Endothelial cell of umbilical vein (primary cell): ENCODE measurements at regions not wholly inside any gene's neighbourhood (a gene's known extent, or its start where the extent isn't known, plus 50 kb on each side); places are given as distances from the start of the nearest gene placed in this dataset.

Source experiments
- BruUV-seq: library from RNA; stranded (reverse); fragments of 400-500 nt; replicated peaks from 2 replicates; lab custom pipeline; 2021; lab: Mats Ljungman, UMichigan
- CTCF ChIA-PET: fragments of 300-600, 350-600 bp; sonication (Branson Sonifier 250); formaldehyde crosslinking; loops from one replicate; lab custom pipeline; 2021; ENCODE audit warnings: antibody characterized with exemption, inconsistent platforms; lab: Charles Lee
- POLR2A ChIA-PET: fragments of 300-600, 350-600 bp; sonication (Branson Sonifier 250); formaldehyde crosslinking; loops from one replicate; lab custom pipeline; 2021; ENCODE audit warnings: antibody characterized with exemption, inconsistent platforms; lab: Charles Lee
- DNase-seq: peaks from one replicate; pipeline ENCODE4 v3.0.0-alpha.2; 2011; ENCODE audit warnings: low read depth, low spot score
- FAIRE-seq: peaks from 2 replicates; lab custom pipeline; 2011; peaks lifted over from hg19 to GRCh38; lab: Jason Lieb, UNC
- H2AFZ ChIP-seq: 2 replicates; pipeline ENCODE4 v1.6.0; 2012; ENCODE audit warnings: low read depth, low read length, control low read depth, inconsistent platforms
- H3K27ac ChIP-seq: 2 replicates; pipeline ENCODE4 v1.5.1; 2011; ENCODE audit warnings: low read depth, mild to moderate bottlenecking, control low read depth, low read length, moderate library complexity; ENCODE audit not compliant: insufficient read depth
- H3K27me3 ChIP-seq, 2 experiments: 2 replicates each; pipeline versions ENCODE4 v1.6.0 to v1.6.1; 2011; ENCODE audit warnings: low read length in 2 of 2, mixed read lengths in 1 of 2; ENCODE audit not compliant: control insufficient read depth in 2 of 2, insufficient read depth in 2 of 2
- H3K36me3 ChIP-seq, 2 experiments: 2 replicates in 1 of 2; 3 replicates in 1 of 2; pipeline ENCODE4 v1.5.1; 2011; ENCODE audit warnings: low read length in 2 of 2, mild to moderate bottlenecking in 1 of 2, moderate library complexity in 1 of 2; ENCODE audit not compliant: control insufficient read depth in 2 of 2, insufficient read depth in 2 of 2; ENCODE audit errors: extremely low read depth in 1 of 2
- H3K4me1 ChIP-seq: 3 replicates; pipeline ENCODE4 v1.5.1; 2011; ENCODE audit warnings: mild to moderate bottlenecking, low read length; ENCODE audit not compliant: control insufficient read depth, insufficient read depth; ENCODE audit errors: extremely low read depth
- H3K4me2 ChIP-seq: 2 replicates; pipeline ENCODE4 v1.6.1; 2011; ENCODE audit warnings: low read length, control low read depth, mixed read lengths; ENCODE audit not compliant: insufficient read depth
- H3K4me3 ChIP-seq, 3 experiments: fragments of 200-600 bp in 1 of 3; sonication (generic), shearing (Covaris generic) in 1 of 3; replicated peaks in 1 of 3; 2 replicates each; pipeline ENCODE4 v1.5.1; 2011 to 2016; ENCODE audit warnings: control low read depth in 3 of 3, low read length in 3 of 3, mild to moderate bottlenecking in 2 of 3, inconsistent platforms in 1 of 3, low read depth in 1 of 3, moderate library complexity in 1 of 3; ENCODE audit not compliant: insufficient read depth in 1 of 3
- H3K79me2 ChIP-seq: 2 replicates; pipeline ENCODE4 v1.6.0; 2012; ENCODE audit warnings: low read length, inconsistent platforms; ENCODE audit not compliant: control insufficient read depth, insufficient read depth
- H3K9ac ChIP-seq: replicated peaks from 2 replicates; pipeline ENCODE3; 2011; ENCODE audit warnings: low read length, control low read depth; ENCODE audit not compliant: insufficient read depth; ENCODE audit errors: extremely low read depth
- H3K9me1 ChIP-seq: replicated peaks from 3 replicates; pipeline ENCODE4 v1.6.0; 2011; ENCODE audit warnings: mild to moderate bottlenecking, low read length; ENCODE audit not compliant: control insufficient read depth, insufficient read depth; ENCODE audit errors: extremely low read depth
- H3K9me3 ChIP-seq: replicated peaks from 2 replicates; pipeline ENCODE4 v1.5.1; 2012; ENCODE audit warnings: low read length, inconsistent platforms; ENCODE audit not compliant: control insufficient read depth, insufficient read depth
- H4K20me1 ChIP-seq: replicated peaks from 2 replicates; pipeline ENCODE3; 2011; ENCODE audit warnings: mild to moderate bottlenecking, low read length; ENCODE audit not compliant: control insufficient read depth, insufficient read depth; ENCODE audit errors: extremely low read depth
- CTCF ChIP-seq, 2 donors: IDR thresholded peaks; 1 replicate in 1 of 2; 2 replicates in 1 of 2; pipeline ENCODE4 v1.5.1; 2011; ENCODE audit warnings: low read length in 2 of 2, mild to moderate bottlenecking in 2 of 2, moderate library complexity in 2 of 2, control low read depth in 1 of 2, inconsistent platforms in 1 of 2, low read depth in 1 of 2; ENCODE audit not compliant: insufficient read depth in 1 of 2; ENCODE audit errors: extremely low read depth in 1 of 2
- EZH2 ChIP-seq: IDR thresholded peaks from 2 replicates; pipeline ENCODE4 v1.6.1; 2012; ENCODE audit warnings: borderline replicate concordance, low read depth, mild to moderate bottlenecking, moderate library complexity, low read length, inconsistent platforms; ENCODE audit not compliant: severe bottlenecking
- FOS ChIP-seq: IDR thresholded peaks from 2 replicates; pipeline ENCODE4 v1.6.1; 2011; ENCODE audit warnings: mild to moderate bottlenecking, low read length, moderate library complexity, borderline replicate concordance; ENCODE audit not compliant: insufficient read depth
- GATA2 ChIP-seq: IDR thresholded peaks from 2 replicates; pipeline ENCODE4 v1.7.0; 2011; ENCODE audit warnings: low read depth, mild to moderate bottlenecking, moderate library complexity, mixed read lengths, low read length; ENCODE audit not compliant: insufficient read length, insufficient read depth
- JUN ChIP-seq: IDR thresholded peaks from 2 replicates; pipeline ENCODE4 v1.6.1; 2011; ENCODE audit warnings: borderline replicate concordance, low read depth; ENCODE audit not compliant: insufficient read length, insufficient read depth
- MAX ChIP-seq: IDR thresholded peaks from 2 replicates; pipeline ENCODE4 v1.6.1; 2011; ENCODE audit not compliant: insufficient read depth, insufficient read length
- MYC ChIP-seq: IDR thresholded peaks from one replicate; pipeline ENCODE4 v1.6.1; 2011; ENCODE audit warnings: mild to moderate bottlenecking, low read depth, low read length
- POLR2A ChIP-seq: IDR thresholded peaks from 2 replicates; pipeline ENCODE4 v1.6.1; 2012; ENCODE audit warnings: low read depth, mild to moderate bottlenecking, control low read depth, low read length
- POLR2AphosphoS5 ChIP-seq: IDR thresholded peaks from 2 replicates; pipeline ENCODE4 v1.6.1; 2012; ENCODE audit warnings: low read depth, mild to moderate bottlenecking, control low read depth, low read length, moderate library complexity; ENCODE audit not compliant: insufficient read depth
- dilution Hi-C: fragments of 300-500 bp; cut with MboI; formaldehyde crosslinking; loops from one replicate; pipeline ENCODE4 v1.15.0; 2019; ENCODE audit warnings: low sequenced_read_pairs; ENCODE audit not compliant: extremely low pct_ligation_motif_present
- intact Hi-C: fragments of 100-400 bp; cut with micrococcal nuclease; formaldehyde crosslinking; loops from one replicate; pipeline ENCODE4 v1.10.0; 2022

GRCh38 chr4:27206009-27206408 is 345.4 kb downstream of the STIM2 start:
- Histone ChIP-seq H3K4me2 (no peak overlapping the region), H3K9me3 (no peaks in the 10 kb centered on the region), H3K27ac (no peak overlapping the region), H3K4me1 (no peaks in the 10 kb centered on the region), H3K4me3 (no peak overlapping the region), H3K9me1 (no peaks in the 10 kb centered on the region), H4K20me1 (no peaks in the 10 kb centered on the region), H3K27me3 (no peaks in the 10 kb centered on the region), H3K9ac (no peak overlapping the region), H2AFZ (no peak overlapping the region), H3K79me2 (no peaks in the 10 kb centered on the region), H3K36me3 (no peaks in the 10 kb centered on the region)
- intact Hi-C loops, result no loop called here
- TF ChIP-seq EZH2 (no peak), GATA2 (no peak), CTCF (IDR thresholded peaks at IDR 0.05; ENCODE audit: extremely low read depth in 1 of 2, insufficient read depth in 1 of 2, low read depth in 1 of 2, low read length in 2 of 2) (no peak), POLR2AphosphoS5 (no peak), FOS (no peak), MAX (no peak), JUN (no peak), MYC (no peak), POLR2A (no peak)
- BruUV-seq, result no TSS peak
- dilution Hi-C loops, result no loop called here
- FAIRE-seq, result no peak
- ChIA-PET CTCF (no interaction called here), POLR2A (no interaction called here)
- no peak for DNase-seq
